ENCODE measurements at regions not wholly inside any gene's neighbourhood (a gene's known extent, or its start where the extent isn't known, plus 50 kb on each side); places are given as distances from the start of the nearest gene placed in this dataset.

DNA sequence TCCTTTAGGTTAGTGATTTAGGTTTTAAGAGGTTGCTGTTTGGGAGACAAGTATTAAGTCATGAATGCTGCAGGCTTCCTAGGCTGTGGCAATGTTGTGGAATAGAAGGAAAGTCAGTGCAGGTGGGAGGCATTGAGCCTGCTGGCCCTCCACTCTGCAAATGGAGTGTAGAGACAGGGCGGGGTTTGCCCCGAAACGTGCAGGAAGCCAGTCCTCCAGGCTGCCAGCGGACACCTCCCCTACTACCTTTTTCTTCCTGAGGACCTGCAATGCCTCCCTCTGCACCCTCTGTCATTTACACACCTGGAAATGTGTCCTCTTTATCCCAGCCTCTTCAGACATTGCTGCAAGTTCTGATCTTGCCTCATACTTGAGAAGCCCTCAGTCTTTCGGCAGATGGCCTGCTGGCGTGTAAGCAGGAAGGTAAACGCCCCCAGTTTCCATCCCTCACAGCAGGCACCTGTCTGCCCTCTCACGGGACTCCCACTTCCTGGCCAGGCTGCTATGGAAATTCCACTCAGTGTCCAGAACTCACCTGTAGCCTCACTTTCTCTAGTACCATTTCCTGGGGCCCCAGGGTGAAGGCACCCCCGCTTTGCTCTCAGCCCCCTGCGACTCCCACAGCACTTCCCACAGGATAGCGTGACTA, 81.6 kb upstream of the BOD1 start:
- TF ChIP-seq, protein P1, sequence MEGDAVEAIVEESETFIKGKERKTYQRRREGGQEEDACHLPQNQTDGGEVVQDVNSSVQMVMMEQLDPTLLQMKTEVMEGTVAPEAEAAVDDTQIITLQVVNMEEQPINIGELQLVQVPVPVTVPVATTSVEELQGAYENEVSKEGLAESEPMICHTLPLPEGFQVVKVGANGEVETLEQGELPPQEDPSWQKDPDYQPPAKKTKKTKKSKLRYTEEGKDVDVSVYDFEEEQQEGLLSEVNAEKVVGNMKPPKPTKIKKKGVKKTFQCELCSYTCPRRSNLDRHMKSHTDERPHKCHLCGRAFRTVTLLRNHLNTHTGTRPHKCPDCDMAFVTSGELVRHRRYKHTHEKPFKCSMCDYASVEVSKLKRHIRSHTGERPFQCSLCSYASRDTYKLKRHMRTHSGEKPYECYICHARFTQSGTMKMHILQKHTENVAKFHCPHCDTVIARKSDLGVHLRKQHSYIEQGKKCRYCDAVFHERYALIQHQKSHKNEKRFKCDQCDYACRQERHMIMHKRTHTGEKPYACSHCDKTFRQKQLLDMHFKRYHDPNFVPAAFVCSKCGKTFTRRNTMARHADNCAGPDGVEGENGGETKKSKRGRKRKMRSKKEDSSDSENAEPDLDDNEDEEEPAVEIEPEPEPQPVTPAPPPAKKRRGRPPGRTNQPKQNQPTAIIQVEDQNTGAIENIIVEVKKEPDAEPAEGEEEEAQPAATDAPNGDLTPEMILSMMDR (IDR thresholded peaks at IDR 0.05): no peak
- TF ChIP-seq POLR2AphosphoS5 (IDR thresholded peaks at IDR 0.05; ENCODE audit: low read depth, low read length) (no peak), SIN3A (IDR thresholded peaks at IDR 0.05; ENCODE audit: borderline replicate concordance, insufficient read depth, low read depth, low read length) (no peak), TCF7L2 (IDR thresholded peaks at IDR 0.05; ENCODE audit: low read depth, low read length) (no peak)
- TF ChIP-seq, protein P2, sequence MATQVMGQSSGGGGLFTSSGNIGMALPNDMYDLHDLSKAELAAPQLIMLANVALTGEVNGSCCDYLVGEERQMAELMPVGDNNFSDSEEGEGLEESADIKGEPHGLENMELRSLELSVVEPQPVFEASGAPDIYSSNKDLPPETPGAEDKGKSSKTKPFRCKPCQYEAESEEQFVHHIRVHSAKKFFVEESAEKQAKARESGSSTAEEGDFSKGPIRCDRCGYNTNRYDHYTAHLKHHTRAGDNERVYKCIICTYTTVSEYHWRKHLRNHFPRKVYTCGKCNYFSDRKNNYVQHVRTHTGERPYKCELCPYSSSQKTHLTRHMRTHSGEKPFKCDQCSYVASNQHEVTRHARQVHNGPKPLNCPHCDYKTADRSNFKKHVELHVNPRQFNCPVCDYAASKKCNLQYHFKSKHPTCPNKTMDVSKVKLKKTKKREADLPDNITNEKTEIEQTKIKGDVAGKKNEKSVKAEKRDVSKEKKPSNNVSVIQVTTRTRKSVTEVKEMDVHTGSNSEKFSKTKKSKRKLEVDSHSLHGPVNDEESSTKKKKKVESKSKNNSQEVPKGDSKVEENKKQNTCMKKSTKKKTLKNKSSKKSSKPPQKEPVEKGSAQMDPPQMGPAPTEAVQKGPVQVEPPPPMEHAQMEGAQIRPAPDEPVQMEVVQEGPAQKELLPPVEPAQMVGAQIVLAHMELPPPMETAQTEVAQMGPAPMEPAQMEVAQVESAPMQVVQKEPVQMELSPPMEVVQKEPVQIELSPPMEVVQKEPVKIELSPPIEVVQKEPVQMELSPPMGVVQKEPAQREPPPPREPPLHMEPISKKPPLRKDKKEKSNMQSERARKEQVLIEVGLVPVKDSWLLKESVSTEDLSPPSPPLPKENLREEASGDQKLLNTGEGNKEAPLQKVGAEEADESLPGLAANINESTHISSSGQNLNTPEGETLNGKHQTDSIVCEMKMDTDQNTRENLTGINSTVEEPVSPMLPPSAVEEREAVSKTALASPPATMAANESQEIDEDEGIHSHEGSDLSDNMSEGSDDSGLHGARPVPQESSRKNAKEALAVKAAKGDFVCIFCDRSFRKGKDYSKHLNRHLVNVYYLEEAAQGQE (IDR thresholded peaks at IDR 0.05; ENCODE audit: insufficient read depth in 1 of 2, low read depth in 2 of 2, low read length in 1 of 2): no peak
